WTC11 (cell line): ENCODE measurements at regions not wholly inside any gene's neighbourhood (a gene's known extent, or its start where the extent isn't known, plus 50 kb on each side); places are given as distances from the start of the nearest gene placed in this dataset.

ENCODE experiments used
- ATAC-seq: fragments of 200-7000 bp; cut with Tn5 transposase; 2 replicates; pipeline ENCODE4 v1.10.0; 2021; ENCODE audit warnings: mild to moderate bottlenecking, moderate library complexity
- CTCF ChIA-PET: fragments of 300-600 bp; sonication (Branson Sonifier 250); formaldehyde crosslinking; loops from one replicate; lab custom pipeline; 2021; ENCODE audit warnings: antibody characterized with exemption; lab: Charles Lee
- POLR2A ChIA-PET: fragments of 350-600 bp; sonication (Branson Sonifier 250); formaldehyde crosslinking; loops from one replicate; lab custom pipeline; 2021; ENCODE audit warnings: antibody characterized with exemption; lab: Charles Lee
- DNase-seq: peaks from one replicate; pipeline ENCODE4 v3.0.0; 2021; ENCODE audit warnings: low spot score
- H3K27ac Mint-ChIP-seq: 2 replicates; pipeline ENCODE4 v1.8.0; 2021; ENCODE audit warnings: mixed read lengths
- H3K27me3 Mint-ChIP-seq: 2 replicates; pipeline ENCODE4 v1.8.0; 2021; ENCODE audit warnings: low read depth, mild to moderate bottlenecking, moderate library complexity, mixed read lengths
- H3K36me3 Mint-ChIP-seq: 2 replicates; pipeline ENCODE4 v1.8.0; 2021; ENCODE audit warnings: mixed read lengths
- H3K4me1 Mint-ChIP-seq: 2 replicates; pipeline ENCODE4 v1.8.0; 2022; ENCODE audit warnings: mixed read lengths
- H3K4me3 Mint-ChIP-seq: 2 replicates; pipeline ENCODE4 v1.8.0; 2021; ENCODE audit warnings: mild to moderate bottlenecking, moderate library complexity, mixed read lengths
- H3K9me3 Mint-ChIP-seq: 2 replicates; pipeline ENCODE4 v1.8.0; 2021; ENCODE audit warnings: mixed read lengths
- ETV6 ChIP-seq: sonication (generic); formaldehyde crosslinking; IDR thresholded peaks from 2 replicates; pipeline ENCODE4 v1.8.1; 2022; ENCODE audit warnings: mild to moderate bottlenecking, missing genetic modification reagents
- GTF2I ChIP-seq: fragments of 250-450 bp; sonication (Bioruptor Pico); conservative IDR thresholded peaks from 2 replicates; pipeline ENCODE4 v1.4.0; 2021; ENCODE audit warnings: mild to moderate bottlenecking
- HMGA2 ChIP-seq: fragments of 250-450 bp; sonication (Bioruptor Pico); IDR thresholded peaks from 2 replicates; pipeline ENCODE4 v1.4.0; 2021; ENCODE audit warnings: mild to moderate bottlenecking, moderate library complexity
- HMGXB4 ChIP-seq: sonication (generic); formaldehyde crosslinking; IDR thresholded peaks from 2 replicates; pipeline ENCODE4 v1.8.1; 2023; ENCODE audit warnings: mild to moderate bottlenecking, moderate library complexity, missing genetic modification reagents
- IRF2 ChIP-seq: sonication (generic); formaldehyde crosslinking; IDR thresholded peaks from 2 replicates; pipeline ENCODE4 v1.8.0; 2022; ENCODE audit warnings: low read depth, missing genetic modification reagents, borderline replicate concordance
- MAX ChIP-seq: sonication (generic); formaldehyde crosslinking; IDR thresholded peaks from 2 replicates; pipeline ENCODE4 v1.8.0; 2022; ENCODE audit warnings: mild to moderate bottlenecking, missing genetic modification reagents
- MYBL2 ChIP-seq: sonication (generic); formaldehyde crosslinking; IDR thresholded peaks from 2 replicates; pipeline ENCODE4 v1.8.1; 2023; ENCODE audit warnings: mild to moderate bottlenecking, moderate library complexity, missing genetic modification reagents
- NR1H2 ChIP-seq: sonication (generic); formaldehyde crosslinking; IDR thresholded peaks from 2 replicates; pipeline ENCODE4 v1.9.0; 2021; ENCODE audit warnings: mild to moderate bottlenecking, moderate library complexity, missing genetic modification reagents
- RORB ChIP-seq: fragments of 250-450 bp; sonication (Bioruptor Pico); IDR thresholded peaks from 2 replicates; pipeline ENCODE4 v1.9.0; 2021; ENCODE audit warnings: mild to moderate bottlenecking
- STAT6 ChIP-seq: sonication (generic); formaldehyde crosslinking; conservative IDR thresholded peaks from 2 replicates; pipeline ENCODE4 v1.8.1; 2023; ENCODE audit warnings: mild to moderate bottlenecking, low read depth, missing genetic modification reagents, moderate library complexity
- ZNF219 ChIP-seq: sonication (generic); formaldehyde crosslinking; IDR thresholded peaks from 2 replicates; pipeline ENCODE4 v1.8.0; 2023; ENCODE audit warnings: missing genetic modification reagents, mild to moderate bottlenecking, borderline replicate concordance
- ZNF281 ChIP-seq: sonication (generic); formaldehyde crosslinking; IDR thresholded peaks from 2 replicates; pipeline ENCODE4 v1.8.0; 2023; ENCODE audit warnings: mild to moderate bottlenecking, missing genetic modification reagents
- ZNF425 ChIP-seq: fragments of 250-450 bp; sonication (Bioruptor Pico); conservative IDR thresholded peaks from 2 replicates; pipeline ENCODE4 v1.9.0; 2021; ENCODE audit warnings: mild to moderate bottlenecking

- no peak for TF ChIP-seq RORB (CRISPR knock-in tag)
- no peak for TF ChIP-seq MYBL2 (CRISPR knock-in tag)
- TF ChIP-seq ZNF425 (CRISPR knock-in tag) = no peak
- TF ChIP-seq HMGXB4 (CRISPR knock-in tag) = no peak
- TF ChIP-seq ZNF219 (CRISPR knock-in tag) = no peak
- TF ChIP-seq NR1H2 = no peak
Measured at GRCh38 chr1:106979371-106979770, 77.1 kb upstream of the PRMT6 start (continued).

- H3K36me3 Mint-ChIP-seq = peaks cover 10% of the 10 kb centered on the region
- H3K27ac Mint-ChIP-seq = no peak overlapping the region
- no peak for TF ChIP-seq MAX (CRISPR knock-in tag)
- TF ChIP-seq GTF2I (CRISPR knock-in tag) = no peak
- no peak for TF ChIP-seq ETV6 (CRISPR knock-in tag)
- TF ChIP-seq ZNF281 (CRISPR knock-in tag) = no peak
- no peak for TF ChIP-seq STAT6 (CRISPR knock-in tag)
- no peaks in the 10 kb centered on the region for H3K27me3 Mint-ChIP-seq
- CTCF ChIA-PET = no interaction called here
- POLR2A ChIA-PET = no interaction called here
- DNase-seq = no peak
- peaks cover 17% of the 10 kb centered on the region for H3K9me3 Mint-ChIP-seq
- peaks cover 24% of the 10 kb centered on the region for H3K4me1 Mint-ChIP-seq
- ATAC-seq = no peak
- no peak overlapping the region for H3K4me3 Mint-ChIP-seq
Measured at GRCh38 chr1:106980121-106980520, 76.4 kb upstream of the PRMT6 start.

- H3K4me3 Mint-ChIP-seq = no peak overlapping the region; the same call in 1 of the 2 replicates
- no peaks in the 10 kb centered on the region for H3K36me3 Mint-ChIP-seq
- no peaks in the 10 kb centered on the region; the same call in 1 of the 2 replicates for H3K27me3 Mint-ChIP-seq
- TF ChIP-seq HMGA2 = peak; percentile 83
- TF ChIP-seq IRF2 (CRISPR knock-in tag) = no peak
- H3K27ac Mint-ChIP-seq = no peak overlapping the region
- no peaks in the 10 kb centered on the region for H3K9me3 Mint-ChIP-seq
- CTCF ChIA-PET = no interaction called here
- DNase-seq (no peak), ATAC-seq (peak; percentile 78)
- peaks cover 44% of the 10 kb centered on the region for H3K4me1 Mint-ChIP-seq
- POLR2A ChIA-PET = no interaction called here
Measured at GRCh38 chr1:106984801-106985200, 71.7 kb upstream of the PRMT6 start.
